Prostate gland (tissue), 2 donors: ENCODE measurements at regions not wholly inside any gene's neighbourhood (a gene's known extent, or its start where the extent isn't known, plus 50 kb on each side); places are given as distances from the start of the nearest gene placed in this dataset.

Experiments used
- DNase-seq: peaks from one replicate; pipeline ENCODE4 v3.0.0-alpha.2; 2019; ENCODE audit warnings: low spot score
- H3K27ac ChIP-seq, 2 donors: fragments of 200-600 bp; sonication (generic); 2 replicates each; pipeline ENCODE4 v1.5.1; 2017 to 2019
- H3K27me3 ChIP-seq: fragments of 200-600 bp; sonication (generic); replicated peaks from 2 replicates; pipeline ENCODE4 v1.5.1; 2019; ENCODE audit not compliant: insufficient read depth
- H3K36me3 ChIP-seq, 2 donors: fragments of 200-600 bp; sonication (generic); 1 replicate in 1 of 2; 2 replicates in 1 of 2; pipeline versions ENCODE4 v1.5.1 to v1.8.1; 2017 to 2019
- H3K4me1 ChIP-seq: fragments of 200-600 bp; sonication (generic); replicated peaks from 2 replicates; pipeline ENCODE4 v1.5.1; 2019
- H3K4me3 ChIP-seq, 2 donors: fragments of 200-600 bp; sonication (generic); 2 replicates each; pipeline ENCODE4 v1.5.1; 2017 to 2019
- H3K9me3 ChIP-seq: fragments of 200-600 bp; sonication (generic); 2 replicates; pipeline ENCODE4 v1.5.1; 2017
- POLR2A ChIP-seq: fragments of 450-650 bp; IDR thresholded peaks from one replicate; pipeline ENCODE4 v1.6.1; 2016; ENCODE audit warnings: antibody characterized with exemption, mild to moderate bottlenecking
- POLR2AphosphoS5 ChIP-seq: sonication (generic); formaldehyde crosslinking; IDR thresholded peaks from one replicate; pipeline ENCODE4 v1.6.1; 2017; ENCODE audit warnings: antibody characterized with exemption
- WGBS: methylation state at CpG from one replicate; pipeline ENCODE4 v1.1.5; 2018; 5-methylcytosine and 5-hydroxymethylcytosine counted together
- intact Hi-C: fragments of 100-400 bp; cut with DNase I; formaldehyde crosslinking; loops from one replicate; pipeline ENCODE4 v1.14.2; 2022
- TF ChIP-seq, protein P1 (sequence below), 4 experiments: fragments of 200-600 bp in 2 of 4; fragments of 450-650 bp in 2 of 4; sonication (generic) in 2 of 4; IDR thresholded peaks; 1 replicate in 3 of 4; 2 replicates in 1 of 4; pipeline ENCODE4 v1.5.1; 2016 to 2019; ENCODE audit warnings: antibody characterized with exemption in 4 of 4, mild to moderate bottlenecking in 2 of 4, moderate library complexity in 2 of 4

GRCh38 chr2:11012131-11012693, 100.5 kb downstream of the KCNF1 start:
- Histone ChIP-seq H3K4me1 (no peaks in the 10 kb centered on the region), H3K4me3 (no peak overlapping the region), H3K9me3 (no peaks in the 10 kb centered on the region), H3K27ac (no peak overlapping the region), H3K27me3 (no peaks in the 10 kb centered on the region), H3K36me3 (no peaks in the 10 kb centered on the region)
- no peak for DNase-seq
- TF ChIP-seq, protein P1, sequence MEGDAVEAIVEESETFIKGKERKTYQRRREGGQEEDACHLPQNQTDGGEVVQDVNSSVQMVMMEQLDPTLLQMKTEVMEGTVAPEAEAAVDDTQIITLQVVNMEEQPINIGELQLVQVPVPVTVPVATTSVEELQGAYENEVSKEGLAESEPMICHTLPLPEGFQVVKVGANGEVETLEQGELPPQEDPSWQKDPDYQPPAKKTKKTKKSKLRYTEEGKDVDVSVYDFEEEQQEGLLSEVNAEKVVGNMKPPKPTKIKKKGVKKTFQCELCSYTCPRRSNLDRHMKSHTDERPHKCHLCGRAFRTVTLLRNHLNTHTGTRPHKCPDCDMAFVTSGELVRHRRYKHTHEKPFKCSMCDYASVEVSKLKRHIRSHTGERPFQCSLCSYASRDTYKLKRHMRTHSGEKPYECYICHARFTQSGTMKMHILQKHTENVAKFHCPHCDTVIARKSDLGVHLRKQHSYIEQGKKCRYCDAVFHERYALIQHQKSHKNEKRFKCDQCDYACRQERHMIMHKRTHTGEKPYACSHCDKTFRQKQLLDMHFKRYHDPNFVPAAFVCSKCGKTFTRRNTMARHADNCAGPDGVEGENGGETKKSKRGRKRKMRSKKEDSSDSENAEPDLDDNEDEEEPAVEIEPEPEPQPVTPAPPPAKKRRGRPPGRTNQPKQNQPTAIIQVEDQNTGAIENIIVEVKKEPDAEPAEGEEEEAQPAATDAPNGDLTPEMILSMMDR (IDR thresholded peaks at IDR 0.05): no peak
- TF ChIP-seq POLR2AphosphoS5 (no peak), POLR2A (no peak)
- intact Hi-C loops: no loop called here
- 66% methylated on average over 6 of the region's 6 CpGs for WGBS

DNA sequence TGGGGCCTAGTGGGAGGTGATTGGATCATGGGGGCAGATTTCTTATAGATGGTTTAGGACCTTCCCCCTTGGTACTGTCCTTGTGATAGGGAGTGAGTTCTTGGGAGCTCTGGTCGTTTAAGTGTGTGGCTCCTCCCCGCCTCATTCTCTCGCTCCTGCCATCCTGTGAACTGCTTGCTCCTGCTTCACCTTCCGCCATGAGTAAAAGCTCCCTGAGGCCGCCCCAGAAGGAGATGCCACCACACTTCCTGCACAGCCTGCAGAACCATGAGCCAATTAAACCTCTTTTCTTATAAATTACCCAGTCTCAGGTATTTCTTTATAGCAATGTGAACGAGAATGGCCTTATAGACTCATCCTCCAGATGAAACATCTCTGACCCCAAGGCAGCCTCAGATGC, 101.5 kb downstream of the KCNF1 start:
- H3K36me3 ChIP-seq: no peaks in the 10 kb centered on the region
- H3K4me1 ChIP-seq: no peaks in the 10 kb centered on the region
- H3K27ac ChIP-seq: no peak overlapping the region
- TF ChIP-seq POLR2A (no peak), POLR2AphosphoS5 (no peak)
- TF ChIP-seq, protein P1 (IDR thresholded peaks at IDR 0.05): no peak
- no peaks in the 10 kb centered on the region for H3K27me3 ChIP-seq
- intact Hi-C loops: no loop called here
- H3K4me3 ChIP-seq: no peak overlapping the region
- DNase-seq: no peak
- H3K9me3 ChIP-seq: no peaks in the 10 kb centered on the region
- WGBS: 75% methylated on average over 6 of the region's 6 CpGs

- intact Hi-C loops: no loop called here
- 87% methylated on average over 4 of the region's 4 CpGs for WGBS
- DNase-seq: no peak
- Histone ChIP-seq H3K27me3 (no peaks in the 10 kb centered on the region), H3K36me3 (no peaks in the 10 kb centered on the region), H3K27ac (no peak overlapping the region), H3K9me3 (no peaks in the 10 kb centered on the region), H3K4me3 (no peak overlapping the region), H3K4me1 (no peaks in the 10 kb centered on the region)
- TF ChIP-seq POLR2A: no peak
- TF ChIP-seq, protein P1 (IDR thresholded peaks at IDR 0.05): no peak
Observed at GRCh38 chr2:11014026-11014425, 102.3 kb downstream of the KCNF1 start.

DNA sequence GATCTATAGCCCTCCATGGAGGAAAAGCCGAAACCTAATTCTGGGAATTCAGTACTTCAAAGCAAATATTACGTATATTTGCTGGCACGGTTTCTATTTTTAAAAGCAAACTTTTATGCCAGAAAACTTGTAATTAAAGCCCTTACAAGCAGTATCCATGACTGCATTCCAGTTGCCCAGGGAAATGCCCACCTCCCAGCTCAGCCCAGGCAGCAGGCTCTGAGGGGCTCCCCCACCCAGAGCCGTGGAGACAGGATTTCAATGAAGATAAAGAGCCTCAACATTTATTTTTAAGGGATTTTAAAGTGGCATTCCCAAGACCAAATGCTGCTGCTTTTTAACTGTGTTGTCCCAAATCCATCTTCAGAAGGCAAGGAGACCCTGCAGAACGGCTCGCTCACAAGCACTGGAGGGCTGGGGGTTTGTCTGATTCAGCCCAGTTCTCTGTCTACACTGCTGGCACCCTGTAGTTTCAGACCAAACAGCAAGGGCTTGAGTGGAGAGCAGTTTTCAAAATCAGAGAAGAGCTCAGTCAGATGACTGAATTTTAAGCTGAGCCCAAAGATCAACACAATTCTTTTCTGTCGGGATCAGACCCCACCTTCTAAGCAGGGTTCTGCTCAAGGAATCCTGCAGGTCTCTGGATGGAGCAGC, 105.1 kb downstream of the KCNF1 start:
- no peak for TF ChIP-seq POLR2AphosphoS5
- TF ChIP-seq POLR2A: no peak
- TF ChIP-seq, protein P1 (IDR thresholded peaks at IDR 0.05): no peak
- intact Hi-C loops: no loop called here
- no peaks in the 10 kb centered on the region for H3K4me1 ChIP-seq
- WGBS: 57% methylated on average over 7 of the region's 7 CpGs
- no peak overlapping the region for H3K4me3 ChIP-seq
- H3K27ac ChIP-seq: no peak overlapping the region
- no peaks in the 10 kb centered on the region for H3K36me3 ChIP-seq
- H3K27me3 ChIP-seq: no peaks in the 10 kb centered on the region
- DNase-seq: no peak
- no peaks in the 10 kb centered on the region for H3K9me3 ChIP-seq

DNA sequence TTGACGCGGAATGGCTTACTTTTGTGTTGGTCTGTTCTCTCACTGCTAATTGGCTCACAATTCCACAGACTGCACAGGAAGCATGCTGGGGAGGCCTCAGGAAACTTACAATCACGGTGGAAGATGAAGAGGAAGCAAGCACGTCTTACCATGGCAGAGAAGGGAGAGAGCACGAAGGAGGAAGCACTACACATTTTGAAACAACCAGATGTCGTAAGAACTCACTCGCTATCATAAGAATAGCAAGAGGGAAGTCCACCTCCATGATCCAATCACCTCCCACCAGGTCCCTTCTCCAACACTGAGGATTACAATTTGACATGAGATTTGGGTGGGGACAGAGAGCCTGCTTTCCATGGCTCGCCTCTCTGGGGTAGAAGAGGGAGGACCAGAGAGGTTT, 106.2 kb downstream of the KCNF1 start:
- no peak for DNase-seq

More for the DNA sequence above, 106.2 kb downstream of the KCNF1 start:
- Histone ChIP-seq H3K27me3 (no peaks in the 10 kb centered on the region), H3K4me3 (no peak overlapping the region), H3K4me1 (no peaks in the 10 kb centered on the region), H3K36me3 (no peaks in the 10 kb centered on the region), H3K27ac (no peak overlapping the region), H3K9me3 (no peaks in the 10 kb centered on the region)
- intact Hi-C loops: no loop called here
- 78% methylated on average over 8 of the region's 8 CpGs for WGBS
- TF ChIP-seq, protein P1 (IDR thresholded peaks at IDR 0.05): no peak
- TF ChIP-seq POLR2A: no peak
- no peak for TF ChIP-seq POLR2AphosphoS5
